Hepatic stellate cell (primary cell): ENCODE measurements at regions not wholly inside any gene's neighbourhood (a gene's known extent, or its start where the extent isn't known, plus 50 kb on each side); places are given as distances from the start of the nearest gene placed in this dataset.

Experiments
- DNase-seq: peaks from one replicate; pipeline ENCODE4 v3.0.0; 2011; ENCODE audit warnings: low spot score

- no peak for DNase-seq
Measured at GRCh38 chr6:165986311-165986913, 181.2 kb downstream of the TBXT start.

- no peak for DNase-seq
Measured at GRCh38 chr6:165985806-165986299, 181.8 kb downstream of the TBXT start.

- no peak for DNase-seq
Measured at GRCh38 chr6:165985281-165985805, 182.3 kb downstream of the TBXT start.

DNA sequence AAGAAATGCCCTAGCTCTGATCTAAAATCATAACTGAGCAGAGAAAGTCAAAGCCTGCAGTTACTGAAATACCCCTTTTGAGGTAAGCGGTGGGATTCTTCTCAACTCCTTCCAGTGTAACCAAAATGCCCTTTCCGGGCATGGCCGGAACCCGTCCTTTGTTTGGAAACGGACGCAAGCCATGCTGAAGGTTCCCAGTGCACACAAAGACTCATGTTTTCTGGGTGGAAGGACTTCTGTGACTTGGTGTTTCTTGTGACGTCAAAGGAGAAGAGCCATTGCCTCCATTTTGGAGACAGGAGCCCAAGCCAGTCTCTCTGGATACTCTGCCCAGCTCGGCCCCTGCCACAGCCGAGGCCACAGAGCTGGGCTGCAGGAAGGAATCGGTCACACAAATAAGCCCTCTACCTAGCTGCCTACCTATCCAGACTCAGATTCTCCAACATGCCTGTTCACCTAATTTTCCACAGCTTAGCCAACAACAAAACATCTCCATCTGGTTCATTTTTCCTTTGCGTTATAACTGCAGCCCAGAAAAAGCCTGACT is 182.8 kb downstream of the TBXT start:
- DNase-seq, result no peak

DNA sequence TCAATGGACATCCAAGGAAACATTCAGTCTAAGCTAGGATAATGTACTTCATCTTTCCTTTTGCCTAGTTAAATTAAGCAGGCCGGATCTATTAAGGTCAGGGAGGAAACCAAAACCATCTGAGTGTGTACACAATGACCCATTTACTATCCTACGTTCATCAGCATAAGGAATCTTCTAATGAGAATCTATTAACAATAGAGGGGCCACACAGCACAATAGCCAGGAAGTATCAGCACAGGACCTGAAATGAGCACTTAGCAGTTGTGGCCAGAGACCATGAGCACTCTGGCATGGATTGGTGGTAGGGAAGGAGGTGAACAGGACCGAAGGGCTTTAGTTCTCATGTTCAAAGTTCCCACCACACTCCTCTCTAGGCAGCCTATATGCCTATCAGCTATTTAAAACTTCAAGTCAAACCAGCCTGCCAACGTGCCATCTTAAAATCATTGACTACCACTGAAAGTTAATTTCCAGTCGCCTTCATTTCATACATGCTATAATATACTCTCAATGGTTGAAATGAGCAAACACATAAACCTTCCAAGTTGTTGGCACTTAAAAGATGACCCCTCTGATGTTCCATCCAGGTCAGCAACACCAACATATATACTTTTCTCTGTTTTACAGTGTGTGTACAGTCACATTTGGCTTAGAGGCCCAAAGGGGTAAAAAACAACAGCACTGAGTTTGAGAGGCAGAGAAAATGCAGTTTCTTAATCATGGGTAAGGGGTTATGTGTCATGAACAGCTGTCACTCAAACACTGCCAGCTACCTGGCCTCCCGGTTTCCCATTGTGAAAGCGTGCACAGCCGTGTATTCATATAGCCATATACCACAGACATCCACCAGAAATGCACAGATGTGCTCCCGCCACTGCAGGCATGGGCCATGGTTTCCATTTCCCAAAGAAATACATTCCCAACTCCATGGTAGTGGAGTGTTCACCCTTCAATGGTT is 184.3 kb downstream of the TBXT start:
- DNase-seq, result no peak

DNA sequence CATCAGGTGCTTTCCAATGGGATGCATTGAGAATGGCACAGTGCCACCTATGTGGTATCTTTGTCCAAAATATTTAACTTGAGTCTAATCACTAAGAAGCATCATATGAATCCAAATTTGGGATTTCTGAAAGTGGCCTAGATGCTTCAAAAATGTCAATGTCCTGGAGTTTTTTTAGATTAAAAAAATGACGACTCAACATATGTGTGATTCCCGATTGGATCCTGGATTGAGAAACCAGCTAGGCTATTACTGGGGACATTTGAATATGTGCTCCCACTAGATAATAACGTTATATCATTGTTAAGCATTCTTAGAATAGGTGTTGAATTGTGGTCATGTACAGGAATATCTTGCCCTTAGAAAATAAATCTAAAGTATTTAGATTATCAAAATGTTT is 189.2 kb downstream of the TBXT start:
- no peak for DNase-seq

GRCh38 chr6:165976684-165977083 is 191.0 kb downstream of the TBXT start:
- DNase-seq, result no peak

GRCh38 chr6:165974817-165975216 is 192.8 kb downstream of the TBXT start:
- no peak for DNase-seq

DNA sequence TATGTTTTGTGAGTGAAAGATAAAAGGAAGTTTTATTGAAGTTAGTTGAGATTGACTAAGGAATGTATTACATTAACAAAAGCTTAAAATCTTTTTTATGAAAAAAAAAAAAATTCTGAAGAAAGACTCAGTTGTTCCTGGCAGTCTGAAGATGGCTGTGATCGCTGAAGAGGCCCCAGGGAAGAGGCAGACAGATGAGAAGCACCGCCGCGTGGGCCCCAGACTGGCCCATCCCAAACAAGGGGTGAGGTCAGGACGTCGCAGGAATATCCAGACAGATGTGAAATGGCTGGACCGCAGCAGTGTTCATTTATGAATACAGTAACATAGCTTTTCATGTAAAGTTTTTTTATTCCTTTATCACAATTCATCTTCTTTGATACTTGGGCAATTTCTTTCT is 194.2 kb downstream of the TBXT start:
- DNase-seq, result no peak

DNA sequence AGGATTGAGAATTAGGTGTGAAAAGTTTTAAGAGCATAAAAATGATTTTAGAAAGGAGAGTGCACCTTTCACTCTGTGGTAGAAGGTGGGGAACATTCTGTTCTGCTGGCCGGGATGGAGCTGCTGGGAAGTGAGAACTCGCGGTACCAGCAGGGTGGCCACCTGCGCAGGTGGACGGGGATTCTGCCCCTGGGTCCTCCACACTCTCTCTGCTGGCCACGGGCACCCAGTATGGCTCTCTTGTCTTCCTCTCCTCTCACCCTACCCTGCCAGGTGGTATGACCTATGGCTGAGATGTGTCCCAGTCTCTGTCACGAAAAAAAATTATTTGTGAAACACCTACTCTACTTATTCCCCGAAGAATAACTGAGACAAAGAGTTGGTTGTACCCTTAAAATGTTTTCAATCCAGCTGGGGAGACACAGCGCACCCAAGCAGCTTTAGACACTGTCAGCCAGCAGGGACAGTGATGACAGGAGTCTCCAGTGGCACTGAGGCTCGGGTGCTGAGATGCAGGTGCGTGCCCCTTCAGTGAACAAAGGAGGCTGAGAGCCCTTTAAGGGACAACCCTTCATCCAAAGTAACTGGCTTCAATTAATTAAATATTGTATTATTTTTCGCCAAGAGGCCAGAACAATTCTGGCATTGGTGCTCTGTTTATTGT is 195.4 kb downstream of the TBXT start:
- no peak for DNase-seq

DNA sequence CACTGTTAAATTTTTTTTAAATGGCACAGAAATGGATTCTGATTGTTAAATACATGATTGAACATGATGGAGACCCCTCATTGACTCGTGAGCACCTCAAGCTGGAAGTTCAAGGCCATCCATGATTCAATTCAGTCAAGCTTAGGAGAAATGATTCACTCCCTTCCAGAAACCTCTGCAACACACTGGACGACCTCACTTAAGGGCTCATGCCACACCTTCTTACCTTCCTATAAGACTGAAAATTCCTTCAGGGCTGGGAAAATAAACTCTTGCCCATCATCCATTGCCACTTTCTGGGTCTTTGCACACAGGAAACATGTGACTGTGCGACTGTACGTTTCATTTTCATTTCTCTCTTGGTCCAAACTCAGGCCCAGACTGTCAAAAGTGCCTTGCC is 196.4 kb downstream of the TBXT start:
- DNase-seq, result no peak

- DNase-seq, result no peak
Measured at GRCh38 chr6:165970001-165970400, 197.7 kb downstream of the TBXT start.

DNA sequence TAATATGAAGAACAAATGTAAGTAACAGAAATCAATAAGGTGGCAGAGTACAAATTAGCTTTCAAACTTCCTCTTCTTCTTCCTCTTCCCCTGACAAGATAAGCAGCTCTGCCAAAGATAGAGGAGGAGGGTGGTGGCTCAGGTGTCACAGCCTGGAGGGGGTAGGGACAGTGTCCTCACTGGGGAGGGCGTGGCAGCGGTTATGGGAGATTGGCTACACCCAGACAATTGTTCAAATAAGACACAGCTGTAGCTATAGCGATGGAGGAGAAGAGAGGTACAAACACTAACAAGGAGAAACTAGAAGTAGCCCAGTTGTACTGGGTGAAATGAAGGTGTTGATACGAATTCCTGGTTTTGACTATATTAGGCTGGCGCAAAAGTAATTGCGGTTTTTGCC is 198.5 kb downstream of the TBXT start:
- DNase-seq, result no peak

GRCh38 chr6:165968408-165968807 is 199.2 kb downstream of the TBXT start:
- no peak for DNase-seq

DNA sequence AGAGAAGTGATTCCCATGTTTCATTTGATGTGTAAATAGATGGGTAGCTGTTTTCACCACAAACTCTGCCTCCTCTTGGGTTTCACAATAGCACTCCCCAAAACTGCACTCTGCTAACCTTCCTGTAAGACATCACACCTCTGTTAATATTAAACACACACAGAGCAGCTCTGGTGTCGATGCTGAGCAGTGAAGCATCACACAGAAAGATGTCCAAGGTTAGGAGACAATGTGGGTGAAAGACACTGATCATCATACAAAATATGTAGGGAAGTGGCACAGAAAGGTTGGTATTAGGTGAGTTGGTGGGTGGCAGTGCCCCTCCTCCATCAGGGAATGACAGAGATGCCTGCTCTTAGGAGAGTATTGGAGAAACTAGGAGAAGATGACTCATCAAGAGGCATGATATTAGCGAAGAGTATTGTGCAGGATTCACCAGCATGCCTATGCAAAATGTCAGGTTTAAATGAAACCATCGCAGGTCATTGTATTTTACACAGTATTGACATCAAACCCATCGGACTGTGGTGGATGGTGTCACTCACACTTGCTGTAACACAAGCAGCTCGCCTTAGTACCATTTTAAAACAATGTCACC is 199.7 kb downstream of the TBXT start:
- no peak for DNase-seq

GRCh38 chr6:165963750-165964149 is 203.9 kb downstream of the TBXT start:
- no peak for DNase-seq

DNA sequence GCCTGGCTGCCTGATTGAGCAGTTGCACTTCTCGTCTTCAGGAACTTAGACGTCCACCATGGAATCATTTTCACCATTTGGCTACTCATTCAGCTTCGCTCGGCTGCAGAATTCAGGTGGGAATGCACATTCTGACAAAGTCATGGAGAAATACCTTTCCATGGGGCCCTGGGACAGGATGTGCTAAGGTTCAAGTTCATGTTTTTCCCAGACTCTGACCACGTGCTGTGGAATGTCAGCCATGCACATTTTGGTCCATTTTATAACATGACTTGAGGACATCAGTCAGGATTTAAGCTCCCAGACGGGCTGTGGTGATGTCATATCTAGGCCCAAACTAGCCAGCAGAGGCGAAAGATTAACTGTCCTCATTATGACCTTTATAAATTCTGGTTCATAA is 205.3 kb downstream of the TBXT start:
- no peak for DNase-seq

GRCh38 chr6:165961233-165961632 is 206.4 kb downstream of the TBXT start:
- no peak for DNase-seq

- DNase-seq, result no peak
Measured at GRCh38 chr6:165960695-165961094, 207.0 kb downstream of the TBXT start.

DNA sequence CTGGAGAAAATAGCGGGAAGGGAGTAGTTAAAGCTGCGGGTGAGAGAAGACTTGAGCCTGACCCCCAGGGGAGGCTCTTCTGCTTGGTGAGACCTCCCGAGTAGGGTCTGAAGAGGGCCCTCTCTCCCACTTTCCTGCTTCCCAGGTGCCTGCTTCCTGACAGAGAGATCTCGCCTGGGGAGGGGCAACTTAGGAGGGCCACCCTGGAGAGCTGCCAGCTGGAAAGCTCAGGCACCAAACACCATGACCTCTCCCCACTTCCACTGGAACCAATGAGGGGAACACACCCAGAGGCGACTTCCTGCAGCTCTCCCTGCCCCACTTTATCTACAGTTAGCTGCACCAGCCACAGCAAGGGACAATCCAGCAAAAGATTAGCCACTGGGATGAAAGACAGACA is 208.0 kb downstream of the TBXT start:
- no peak for DNase-seq

DNA sequence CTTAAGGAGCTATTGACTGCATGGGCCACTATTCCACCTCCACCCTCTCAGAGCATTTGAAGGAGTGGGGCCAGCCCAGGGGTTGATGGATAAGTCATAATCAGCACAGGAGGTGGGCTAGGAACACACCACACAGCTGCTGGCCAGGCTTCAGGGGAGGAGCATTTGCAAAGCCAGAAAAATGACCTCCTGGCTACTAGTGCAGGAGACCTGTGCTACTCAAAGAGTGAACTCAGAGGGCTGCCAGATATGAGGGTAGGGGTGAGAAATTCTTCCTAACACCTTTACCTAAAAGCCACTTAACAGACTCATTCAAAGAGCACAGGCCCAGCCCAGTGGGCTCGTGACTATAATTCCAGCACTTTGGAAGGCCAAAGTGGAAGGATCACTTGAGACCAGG is 210.8 kb downstream of the TBXT start:
- DNase-seq, result no peak

DNA sequence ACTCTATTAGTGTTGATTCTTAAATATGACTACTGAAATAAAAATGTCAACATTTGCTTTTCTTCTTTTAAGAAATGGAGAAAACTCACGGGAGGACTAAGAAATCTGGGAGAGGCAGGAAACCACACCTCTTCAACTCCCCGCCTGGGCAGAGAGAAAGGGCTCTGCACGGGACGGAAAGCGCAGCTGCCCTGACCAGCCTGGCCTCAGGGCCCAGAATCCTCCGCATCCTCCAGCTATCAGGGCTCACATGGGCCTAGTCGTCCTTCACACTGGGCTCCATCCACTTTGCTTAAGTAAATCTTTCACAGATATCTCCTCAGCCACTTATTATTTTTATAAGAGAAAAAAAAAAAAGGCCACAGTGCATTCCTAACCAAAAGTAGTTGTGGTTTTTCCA is 215.1 kb downstream of the TBXT start:
- no peak for DNase-seq
